ENCODE measurements at regions not wholly inside any gene's neighbourhood (a gene's known extent, or its start where the extent isn't known, plus 50 kb on each side); places are given as distances from the start of the nearest gene placed in this dataset.

- H3K27ac ChIP-seq (ENCODE audit: low read length) = no peak overlapping the region
Measured at GRCh38 chr1:244782056-244782455, 53.4 kb upstream of the COX20 start.

DNA sequence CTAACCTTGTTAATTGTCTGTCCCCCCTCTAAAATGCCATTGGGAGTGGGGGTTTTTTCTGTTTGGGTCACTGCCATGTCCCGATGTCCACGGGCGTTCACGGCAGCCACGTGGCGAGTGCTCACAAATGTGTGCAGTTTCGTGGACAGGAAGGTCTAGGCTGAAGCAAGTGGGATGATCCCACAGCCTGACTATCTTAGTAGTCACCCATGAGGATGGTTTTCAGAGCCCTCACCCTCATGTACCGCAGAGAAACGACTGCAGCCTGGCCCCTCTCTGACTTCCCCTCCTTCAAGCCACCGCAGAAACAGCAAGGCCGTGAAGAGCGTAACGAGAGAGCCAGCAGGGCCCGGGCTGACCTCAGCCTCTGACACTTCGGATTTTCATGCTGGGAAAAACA, 52.3 kb upstream of the COX20 start:
- Histone ChIP-seq H3K9me3 (ENCODE audit: low read length) (no peaks in the 10 kb centered on the region), H3K36me3 (ENCODE audit: low read depth, low read length) (no peaks in the 10 kb centered on the region), H3K9me2 (replicated peaks; ENCODE audit: low read length) (no peaks in the 10 kb centered on the region), H3F3A (ENCODE audit: low read length, unreplicated experiment) (no peaks in the 10 kb centered on the region), H3K9ac (ENCODE audit: low read length) (no peak overlapping the region), H3K27ac (ENCODE audit: low read length) (no peak overlapping the region), H2AFZ (ENCODE audit: low read length) (no peak overlapping the region), H3K4me2 (ENCODE audit: low read length) (no peak overlapping the region), H4K20me1 (ENCODE audit: low read length) (no peaks in the 10 kb centered on the region), H3K4me1 (ENCODE audit: insufficient read depth, low read length) (peaks cover 10% of the 10 kb centered on the region), H3K4me3 (ENCODE audit: low read length) (no peak overlapping the region), H3K79me2 (ENCODE audit: low read length) (no peaks in the 10 kb centered on the region), H3K27me3 (ENCODE audit: low read length) (no peaks in the 10 kb centered on the region)
- CTCF ChIA-PET = no interaction called here
- TF ChIP-seq, protein P1, sequence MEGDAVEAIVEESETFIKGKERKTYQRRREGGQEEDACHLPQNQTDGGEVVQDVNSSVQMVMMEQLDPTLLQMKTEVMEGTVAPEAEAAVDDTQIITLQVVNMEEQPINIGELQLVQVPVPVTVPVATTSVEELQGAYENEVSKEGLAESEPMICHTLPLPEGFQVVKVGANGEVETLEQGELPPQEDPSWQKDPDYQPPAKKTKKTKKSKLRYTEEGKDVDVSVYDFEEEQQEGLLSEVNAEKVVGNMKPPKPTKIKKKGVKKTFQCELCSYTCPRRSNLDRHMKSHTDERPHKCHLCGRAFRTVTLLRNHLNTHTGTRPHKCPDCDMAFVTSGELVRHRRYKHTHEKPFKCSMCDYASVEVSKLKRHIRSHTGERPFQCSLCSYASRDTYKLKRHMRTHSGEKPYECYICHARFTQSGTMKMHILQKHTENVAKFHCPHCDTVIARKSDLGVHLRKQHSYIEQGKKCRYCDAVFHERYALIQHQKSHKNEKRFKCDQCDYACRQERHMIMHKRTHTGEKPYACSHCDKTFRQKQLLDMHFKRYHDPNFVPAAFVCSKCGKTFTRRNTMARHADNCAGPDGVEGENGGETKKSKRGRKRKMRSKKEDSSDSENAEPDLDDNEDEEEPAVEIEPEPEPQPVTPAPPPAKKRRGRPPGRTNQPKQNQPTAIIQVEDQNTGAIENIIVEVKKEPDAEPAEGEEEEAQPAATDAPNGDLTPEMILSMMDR (conservative IDR thresholded peaks at IDR 0.05; ENCODE audit: low read depth, low read length) = no peak
- intact Hi-C loops (cut with micrococcal nuclease) = no loop called here
- POLR2A ChIA-PET (ENCODE audit: unreplicated experiment) = no interaction called here
- no peak for DNase-seq
- no peak for ATAC-seq
- BruUV-seq (replicated peaks) = no TSS peak

More at GRCh38 chr1:244782056-244782455, 53.4 kb upstream of the COX20 start:
- Histone ChIP-seq H3K4me3 (ENCODE audit: low read length) (no peak overlapping the region), H3K9me2 (replicated peaks; ENCODE audit: low read length) (no peaks in the 10 kb centered on the region), H2AFZ (ENCODE audit: low read length) (no peak overlapping the region), H3K9ac (ENCODE audit: low read length) (no peak overlapping the region), H3F3A (ENCODE audit: low read length, unreplicated experiment) (no peaks in the 10 kb centered on the region), H4K20me1 (ENCODE audit: low read length) (no peaks in the 10 kb centered on the region), H3K27me3 (ENCODE audit: low read length) (no peaks in the 10 kb centered on the region), H3K9me3 (ENCODE audit: low read length) (no peaks in the 10 kb centered on the region), H3K36me3 (ENCODE audit: low read depth, low read length) (no peaks in the 10 kb centered on the region), H3K79me2 (ENCODE audit: low read length) (no peaks in the 10 kb centered on the region), H3K4me1 (ENCODE audit: insufficient read depth, low read length) (peaks cover 11% of the 10 kb centered on the region), H3K4me2 (ENCODE audit: low read length) (no peak overlapping the region)
- no peak for ATAC-seq
- BruUV-seq (replicated peaks) = no TSS peak
- TF ChIP-seq EZH2 (IDR thresholded peaks at IDR 0.05; ENCODE audit: low read length, unreplicated experiment) (no peak), EZH2phosphoT487 (IDR thresholded peaks at IDR 0.05; ENCODE audit: borderline replicate concordance, low read length) (no peak)
- TF ChIP-seq, protein P1 (conservative IDR thresholded peaks at IDR 0.05; ENCODE audit: low read depth, low read length) = no peak
- intact Hi-C loops (cut with micrococcal nuclease) = no loop called here
- DNase-seq = no peak
- ChIA-PET POLR2A (ENCODE audit: unreplicated experiment) (no interaction called here), CTCF (no interaction called here)
